IMR-90 (cell line): ENCODE measurements at regions not wholly inside any gene's neighbourhood (a gene's known extent, or its start where the extent isn't known, plus 50 kb on each side); places are given as distances from the start of the nearest gene placed in this dataset.

Experiments used
- ATAC-seq: fragments of 200-7000 bp; cut with Tn5 transposase; 2 replicates; pipeline ENCODE4 v1.9.1; 2020; ENCODE audit warnings: low read depth, mild to moderate bottlenecking, moderate library complexity
- BruUV-seq: library from RNA; stranded (reverse); fragments of 400-500 nt; replicated peaks from 2 replicates; lab custom pipeline; 2021; lab: Mats Ljungman, UMichigan
- CTCF ChIA-PET: fragments of 300-600 bp; formaldehyde crosslinking; extraction: SDS; loops from one replicate; lab custom pipeline; 2021; ENCODE audit warnings: antibody characterized with exemption; lab: Yijun Ruan, JAX
- POLR2A ChIA-PET: fragments of 300-600 bp; sonication (Branson Sonifier 250); formaldehyde crosslinking; loops from one replicate; lab custom pipeline; 2022; ENCODE audit warnings: antibody characterized with exemption; ENCODE audit not compliant: unreplicated experiment; lab: Charles Lee
- DNase-seq: peaks from one replicate; pipeline ENCODE4 v3.0.0; 2013
- H2AFZ ChIP-seq: replicated peaks from 2 replicates; pipeline ENCODE3; 2013; ENCODE audit warnings: low read length, mild to moderate bottlenecking; ENCODE audit not compliant: poor library complexity
- H2AK5ac ChIP-seq: 2 replicates; pipeline ENCODE4 v1.6.1; 2013; ENCODE audit warnings: low read depth, low read length, inconsistent platforms
- H2AK9ac ChIP-seq: replicated peaks from 2 replicates; pipeline ENCODE3; 2013; ENCODE audit warnings: mild to moderate bottlenecking, low read depth, low read length, moderate library complexity; ENCODE audit not compliant: poor library complexity
- H2BK120ac ChIP-seq: 2 replicates; pipeline ENCODE4 v1.6.1; 2013; ENCODE audit warnings: low read depth, low read length, inconsistent platforms
- H2BK15ac ChIP-seq: 3 replicates; pipeline ENCODE4 v1.6.1; 2013; ENCODE audit warnings: low read depth, low read length, inconsistent platforms
- H2BK20ac ChIP-seq: 2 replicates; pipeline ENCODE4 v1.6.1; 2013; ENCODE audit warnings: low read depth, mild to moderate bottlenecking, inconsistent platforms, low read length, moderate library complexity
- H2BK5ac ChIP-seq: 2 replicates; pipeline ENCODE4 v1.6.1; 2013; ENCODE audit warnings: mild to moderate bottlenecking, low read depth, low read length, inconsistent platforms; ENCODE audit not compliant: poor library complexity, severe bottlenecking
- H3K14ac ChIP-seq: replicated peaks from 2 replicates; pipeline ENCODE4 v1.6.1; 2013; ENCODE audit warnings: low read depth, low read length, inconsistent platforms
- H3K18ac ChIP-seq: 2 replicates; pipeline ENCODE4 v1.6.1; 2013; ENCODE audit warnings: low read depth, low read length, control low read depth
- H3K23ac ChIP-seq: 2 replicates; pipeline ENCODE4 v1.6.1; 2013; ENCODE audit warnings: low read depth, low read length, inconsistent platforms
- H3K27ac ChIP-seq: 2 replicates; pipeline ENCODE4 v1.5.1; 2013; ENCODE audit warnings: mild to moderate bottlenecking, control low read depth, low read length; ENCODE audit not compliant: insufficient read depth
- H3K27me3 ChIP-seq: 2 replicates; pipeline ENCODE4 v1.6.1; 2013; ENCODE audit warnings: low read length; ENCODE audit not compliant: control insufficient read depth, insufficient read depth
- H3K36me3 ChIP-seq: 2 replicates; pipeline ENCODE4 v1.6.1; 2013; ENCODE audit warnings: low read length, mixed read lengths; ENCODE audit not compliant: control insufficient read depth, insufficient read depth
- H3K4ac ChIP-seq: 2 replicates; pipeline ENCODE4 v1.6.1; 2013; ENCODE audit warnings: low read depth, low read length, inconsistent platforms
- H3K4me1 ChIP-seq: 2 replicates; pipeline ENCODE4 v1.6.1; 2013; ENCODE audit warnings: low read length, mixed read lengths; ENCODE audit not compliant: control insufficient read depth, insufficient read depth
- H3K4me2 ChIP-seq: 2 replicates; pipeline ENCODE4 v1.6.1; 2013; ENCODE audit warnings: low read depth, mild to moderate bottlenecking, control low read depth, low read length, moderate library complexity
- H3K4me3 ChIP-seq: 2 replicates; pipeline ENCODE4 v1.5.1; 2013; ENCODE audit warnings: low read depth, mild to moderate bottlenecking, control low read depth, low read length, moderate library complexity; ENCODE audit not compliant: insufficient read depth
- H3K56ac ChIP-seq: 2 replicates; pipeline ENCODE4 v1.6.1; 2013; ENCODE audit warnings: low read length, inconsistent platforms; ENCODE audit not compliant: insufficient read depth; ENCODE audit errors: extremely low read depth
- H3K79me1 ChIP-seq, 2 experiments: 2 replicates each; pipeline ENCODE4 v1.6.1; 2013; ENCODE audit warnings: low read length in 2 of 2, inconsistent platforms in 1 of 2, low read depth in 1 of 2
- H3K9ac ChIP-seq: 2 replicates; pipeline ENCODE4 v1.6.1; 2013; ENCODE audit warnings: low read depth, low read length, control low read depth
- H3K9me1 ChIP-seq: 2 replicates; pipeline ENCODE4 v1.6.1; 2013; ENCODE audit warnings: low read length, inconsistent platforms; ENCODE audit not compliant: insufficient read depth
- H3K9me3 ChIP-seq: 2 replicates; pipeline ENCODE4 v1.6.1; 2013; ENCODE audit warnings: low read length; ENCODE audit not compliant: control insufficient read depth, insufficient read depth
- H4K20me1 ChIP-seq: 2 replicates; pipeline ENCODE4 v1.6.1; 2013; ENCODE audit warnings: low read length, inconsistent platforms; ENCODE audit not compliant: insufficient read depth
- H4K5ac ChIP-seq: 2 replicates; pipeline ENCODE4 v1.6.1; 2013; ENCODE audit warnings: mild to moderate bottlenecking, low read depth, low read length, control low read depth
- H4K8ac ChIP-seq, 2 experiments: 2 replicates each; pipeline ENCODE4 v1.6.1; 2013; ENCODE audit warnings: low read depth in 2 of 2, low read length in 2 of 2, control low read depth in 1 of 2, inconsistent platforms in 1 of 2
- H4K91ac ChIP-seq: 2 replicates; pipeline ENCODE4 v1.6.1; 2013; ENCODE audit warnings: low read depth, low read length, inconsistent platforms; ENCODE audit not compliant: insufficient read depth
- CEBPB ChIP-seq: IDR thresholded peaks from 2 replicates; pipeline ENCODE4 v1.6.1; 2012; ENCODE audit warnings: low read depth, low read length, improper control_type of control experiment
- CHD1 ChIP-seq: IDR thresholded peaks from 2 replicates; pipeline ENCODE4 v1.6.1; 2012; ENCODE audit warnings: low read depth, low read length, improper control_type of control experiment
- FOS ChIP-seq: fragments of 150-350 bp; IDR thresholded peaks from 2 replicates; pipeline ENCODE4 v1.6.1; 2016; ENCODE audit warnings: low read depth, low read length
- MAFK ChIP-seq: IDR thresholded peaks from 2 replicates; pipeline ENCODE4 v1.6.1; 2012; ENCODE audit warnings: low read depth, low read length, improper control_type of control experiment
- MAZ ChIP-seq: IDR thresholded peaks from 2 replicates; pipeline ENCODE4 v1.6.1; 2012; ENCODE audit warnings: low read depth, mild to moderate bottlenecking, low read length, improper control_type of control experiment, moderate library complexity, borderline replicate concordance
- MXI1 ChIP-seq: IDR thresholded peaks from 2 replicates; pipeline ENCODE4 v1.6.1; 2012; ENCODE audit warnings: low read depth, mild to moderate bottlenecking, low read length, moderate library complexity, borderline replicate concordance
- NFE2L2 ChIP-seq: fragments of 150-350 bp; IDR thresholded peaks from 2 replicates; pipeline ENCODE4 v1.6.1; 2016; ENCODE audit warnings: low read depth, mild to moderate bottlenecking, low read length
- POLR2A ChIP-seq: IDR thresholded peaks from 2 replicates; pipeline ENCODE4 v1.6.1; 2012; ENCODE audit warnings: mild to moderate bottlenecking, low read depth, low read length
- RAD21 ChIP-seq: IDR thresholded peaks from 2 replicates; pipeline ENCODE4 v1.6.1; 2012; ENCODE audit warnings: low read length, improper control_type of control experiment
- RCOR1 ChIP-seq: IDR thresholded peaks from 2 replicates; pipeline ENCODE4 v1.6.1; 2012; ENCODE audit warnings: mild to moderate bottlenecking, low read length, improper control_type of control experiment; ENCODE audit not compliant: insufficient replicate concordance
- RFX5 ChIP-seq: IDR thresholded peaks from 2 replicates; pipeline ENCODE4 v1.8.0; 2012; ENCODE audit warnings: low read depth, mild to moderate bottlenecking, low read length, moderate library complexity
- SMC3 ChIP-seq: fragments of 150-350 bp; IDR thresholded peaks from 2 replicates; pipeline ENCODE4 v1.6.1; 2016; ENCODE audit warnings: low read depth, mild to moderate bottlenecking, antibody characterized with exemption, low read length, moderate library complexity
- WGBS, 2 experiments: methylation state at CpG; one replicate each; pipeline versions ENCODE4 v1.1.5 to v1.1.7; 2013; ENCODE audit warnings: missing lambda C conversion rate in 2 of 2; ENCODE audit not compliant: insufficient read length in 1 of 2; ENCODE audit errors: extremely low coverage in 2 of 2; 5-methylcytosine and 5-hydroxymethylcytosine counted together
- dilution Hi-C: fragments of 300-500 bp; cut with HindIII; formaldehyde crosslinking; loops from one replicate; pipeline ENCODE4 v1.14.3; 2018; ENCODE audit warnings: low sequenced_read_pairs; ENCODE audit not compliant: unreplicated experiment
- in situ Hi-C: fragments of 300-500 bp; cut with MboI; formaldehyde crosslinking; loops from 3 replicates; pipeline ENCODE4 v1.14.3; 2019; ENCODE audit warnings: low sequenced_read_pairs, inconsistent platforms, mixed read lengths
- intact Hi-C: fragments of 100-400 bp; cut with micrococcal nuclease; formaldehyde crosslinking; loops from 2 replicates; pipeline ENCODE4 v1.10.0; 2022
- TF ChIP-seq, protein P1 (sequence below): fragments of 150-350 bp; IDR thresholded peaks from 2 replicates; pipeline ENCODE4 v1.6.1; 2016; ENCODE audit warnings: low read depth, mild to moderate bottlenecking, low read length, moderate library complexity, borderline replicate concordance
- TF ChIP-seq, protein P2 (sequence below): fragments of 150-350 bp; IDR thresholded peaks from 2 replicates; pipeline ENCODE4 v1.6.1; 2017; ENCODE audit warnings: mild to moderate bottlenecking, antibody characterized with exemption, low read length, low read depth
- TF ChIP-seq, protein P3 (sequence below): conservative IDR thresholded peaks from 2 replicates; pipeline ENCODE4 v1.5.1; 2012; ENCODE audit warnings: mild to moderate bottlenecking, low read depth, low read length, improper control_type of control experiment

- Histone ChIP-seq H3K14ac (no peak overlapping the region), H2AK5ac (no peak overlapping the region), H3K27ac (no peak overlapping the region), H3K4me1 (no peaks in the 10 kb centered on the region), H4K8ac (no peak overlapping the region), H2BK15ac (no peak overlapping the region), H4K5ac (no peak overlapping the region), H3K9me3 (no peaks in the 10 kb centered on the region), H2AK9ac (no peak overlapping the region), H3K9me1 (no peaks in the 10 kb centered on the region; the same call in 1 of the 2 replicates), H3K18ac (no peak overlapping the region), H4K20me1 (no peaks in the 10 kb centered on the region), H3K36me3 (no peaks in the 10 kb centered on the region), H4K91ac (no peak overlapping the region), H3K27me3 (peaks cover 10% of the 10 kb centered on the region), H3K23ac (no peak overlapping the region), H2BK5ac (no peak overlapping the region), H3K4me2 (no peak overlapping the region), H3K4ac (no peak overlapping the region), H3K9ac (no peak overlapping the region), H2BK20ac (no peak overlapping the region), H3K56ac (no peak overlapping the region), H2AFZ (no peak overlapping the region), H3K79me1 (no peaks in the 10 kb centered on the region), H3K4me3 (no peak overlapping the region), H2BK120ac (no peak overlapping the region)
- in situ Hi-C loops (no loop called here), dilution Hi-C loops (no loop called here), intact Hi-C loops (no loop called here)
- WGBS, 2 experiments, result no CpG with 5 or more reads among the region's 9 CpGs
- DNase-seq, result no peak
- ATAC-seq, result no peak
- ChIA-PET CTCF (interaction anchor here (1.4 kb wide), 1 partner anchor 9 kb away, joined by 4 read pairs; no protein-coding TSS in a partner anchor), POLR2A (no interaction called here)
- no TSS peak for BruUV-seq
- TF ChIP-seq RCOR1, result no peak
- no peak for TF ChIP-seq FOS
- TF ChIP-seq RFX5, result no peak
- TF ChIP-seq, protein P1, sequence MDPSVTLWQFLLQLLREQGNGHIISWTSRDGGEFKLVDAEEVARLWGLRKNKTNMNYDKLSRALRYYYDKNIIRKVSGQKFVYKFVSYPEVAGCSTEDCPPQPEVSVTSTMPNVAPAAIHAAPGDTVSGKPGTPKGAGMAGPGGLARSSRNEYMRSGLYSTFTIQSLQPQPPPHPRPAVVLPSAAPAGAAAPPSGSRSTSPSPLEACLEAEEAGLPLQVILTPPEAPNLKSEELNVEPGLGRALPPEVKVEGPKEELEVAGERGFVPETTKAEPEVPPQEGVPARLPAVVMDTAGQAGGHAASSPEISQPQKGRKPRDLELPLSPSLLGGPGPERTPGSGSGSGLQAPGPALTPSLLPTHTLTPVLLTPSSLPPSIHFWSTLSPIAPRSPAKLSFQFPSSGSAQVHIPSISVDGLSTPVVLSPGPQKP, result no peak
- no peak for TF ChIP-seq CEBPB
- no peak for TF ChIP-seq RAD21
- no peak for TF ChIP-seq SMC3
- no peak for TF ChIP-seq MXI1
- TF ChIP-seq CHD1, result no peak
- no peak for TF ChIP-seq MAZ
- TF ChIP-seq, protein P2, sequence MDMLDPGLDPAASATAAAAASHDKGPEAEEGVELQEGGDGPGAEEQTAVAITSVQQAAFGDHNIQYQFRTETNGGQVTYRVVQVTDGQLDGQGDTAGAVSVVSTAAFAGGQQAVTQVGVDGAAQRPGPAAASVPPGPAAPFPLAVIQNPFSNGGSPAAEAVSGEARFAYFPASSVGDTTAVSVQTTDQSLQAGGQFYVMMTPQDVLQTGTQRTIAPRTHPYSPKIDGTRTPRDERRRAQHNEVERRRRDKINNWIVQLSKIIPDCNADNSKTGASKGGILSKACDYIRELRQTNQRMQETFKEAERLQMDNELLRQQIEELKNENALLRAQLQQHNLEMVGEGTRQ, result no peak
- TF ChIP-seq POLR2A, result no peak
- TF ChIP-seq, protein P3, sequence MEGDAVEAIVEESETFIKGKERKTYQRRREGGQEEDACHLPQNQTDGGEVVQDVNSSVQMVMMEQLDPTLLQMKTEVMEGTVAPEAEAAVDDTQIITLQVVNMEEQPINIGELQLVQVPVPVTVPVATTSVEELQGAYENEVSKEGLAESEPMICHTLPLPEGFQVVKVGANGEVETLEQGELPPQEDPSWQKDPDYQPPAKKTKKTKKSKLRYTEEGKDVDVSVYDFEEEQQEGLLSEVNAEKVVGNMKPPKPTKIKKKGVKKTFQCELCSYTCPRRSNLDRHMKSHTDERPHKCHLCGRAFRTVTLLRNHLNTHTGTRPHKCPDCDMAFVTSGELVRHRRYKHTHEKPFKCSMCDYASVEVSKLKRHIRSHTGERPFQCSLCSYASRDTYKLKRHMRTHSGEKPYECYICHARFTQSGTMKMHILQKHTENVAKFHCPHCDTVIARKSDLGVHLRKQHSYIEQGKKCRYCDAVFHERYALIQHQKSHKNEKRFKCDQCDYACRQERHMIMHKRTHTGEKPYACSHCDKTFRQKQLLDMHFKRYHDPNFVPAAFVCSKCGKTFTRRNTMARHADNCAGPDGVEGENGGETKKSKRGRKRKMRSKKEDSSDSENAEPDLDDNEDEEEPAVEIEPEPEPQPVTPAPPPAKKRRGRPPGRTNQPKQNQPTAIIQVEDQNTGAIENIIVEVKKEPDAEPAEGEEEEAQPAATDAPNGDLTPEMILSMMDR, result no peak
- no peak for TF ChIP-seq MAFK
- no peak for TF ChIP-seq NFE2L2
Measured at GRCh38 chr6:15107644-15108382, 138.1 kb upstream of the JARID2 start.
